HG02973 (cell line): ENCODE measurements at regions not wholly inside any gene's neighbourhood (a gene's known extent, or its start where the extent isn't known, plus 50 kb on each side); places are given as distances from the start of the nearest gene placed in this dataset.
"Not testable (repeated sequence)": the region's sequence is repeated elsewhere in the genome, so short reads cannot be mapped to it uniquely, and the experiment has no call there.

Source experiments
- ATAC-seq: cut with Tn5 transposase; IDR thresholded peaks from one replicate; pipeline ENCODE4 v1.9.1; 2021; ENCODE audit warnings: moderate library complexity; ENCODE audit not compliant: unreplicated experiment

DNA sequence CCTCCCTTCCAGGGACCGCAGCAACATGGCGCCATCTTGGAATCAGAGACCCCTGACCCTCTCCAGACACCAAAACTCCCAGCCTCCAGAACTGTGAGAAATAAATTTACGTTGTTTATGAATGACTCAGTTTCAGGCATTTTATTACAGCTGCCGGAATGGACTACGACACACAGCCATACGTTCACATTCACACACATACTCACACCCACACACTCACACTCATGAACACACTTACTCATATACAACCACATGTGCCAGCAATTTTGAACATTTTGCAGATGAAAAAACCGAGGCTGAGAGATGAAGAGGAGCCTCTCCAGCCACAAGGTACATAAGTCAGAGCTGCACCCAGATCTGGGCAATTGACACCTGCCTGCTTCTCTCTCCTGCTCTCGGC lies 151.0 kb upstream of the RAB4A start:
- ATAC-seq: no peak

DNA sequence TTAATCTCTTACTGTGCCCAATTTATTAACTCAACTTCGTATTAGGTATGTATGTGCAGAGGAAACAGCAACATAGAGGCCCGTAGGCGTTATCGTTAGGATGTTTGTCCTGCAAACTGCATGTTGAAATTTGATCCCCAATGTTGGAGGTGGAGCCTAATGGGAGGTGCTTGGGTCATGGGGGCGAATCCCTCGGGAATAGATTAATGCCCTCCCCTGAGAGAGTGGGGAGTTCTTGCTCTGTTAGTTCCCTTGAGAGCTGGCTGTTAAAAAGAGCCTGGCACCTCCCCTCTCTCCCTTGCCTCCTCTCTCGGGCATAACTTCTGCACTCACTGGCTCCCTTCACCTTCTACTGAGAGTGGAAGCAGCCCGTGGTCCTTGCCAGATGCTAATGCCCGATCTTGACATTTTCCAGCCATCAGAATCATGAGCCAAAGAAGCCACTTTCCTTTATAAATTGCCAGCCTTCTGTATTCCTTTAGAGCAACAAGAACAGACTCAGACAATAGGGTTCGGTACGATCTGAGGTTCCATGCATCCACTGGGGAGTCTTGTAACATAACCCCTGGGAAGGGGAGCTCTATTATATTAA lies 149.0 kb upstream of the RAB4A start:
- no peak for ATAC-seq

DNA sequence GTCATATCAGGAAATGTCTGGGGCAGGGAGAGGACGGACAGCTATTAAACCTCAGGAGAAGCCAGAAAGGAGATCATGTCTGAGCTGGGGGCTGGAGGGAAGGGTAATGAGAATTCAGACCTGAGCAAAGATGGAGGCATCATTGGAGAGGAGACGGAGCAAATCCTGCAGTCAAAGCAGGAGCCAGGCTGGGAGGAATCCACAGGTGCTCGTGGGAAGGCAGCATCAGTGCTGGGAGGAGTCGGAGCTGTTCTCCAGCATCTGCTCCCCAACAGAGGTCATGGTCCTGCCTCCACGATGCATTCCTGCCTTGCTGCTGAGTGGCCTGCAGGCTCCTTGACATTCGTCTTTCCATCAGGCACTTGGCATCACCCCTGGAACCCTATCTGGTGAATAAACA lies 148.3 kb upstream of the RAB4A start:
- ATAC-seq: no peak

DNA sequence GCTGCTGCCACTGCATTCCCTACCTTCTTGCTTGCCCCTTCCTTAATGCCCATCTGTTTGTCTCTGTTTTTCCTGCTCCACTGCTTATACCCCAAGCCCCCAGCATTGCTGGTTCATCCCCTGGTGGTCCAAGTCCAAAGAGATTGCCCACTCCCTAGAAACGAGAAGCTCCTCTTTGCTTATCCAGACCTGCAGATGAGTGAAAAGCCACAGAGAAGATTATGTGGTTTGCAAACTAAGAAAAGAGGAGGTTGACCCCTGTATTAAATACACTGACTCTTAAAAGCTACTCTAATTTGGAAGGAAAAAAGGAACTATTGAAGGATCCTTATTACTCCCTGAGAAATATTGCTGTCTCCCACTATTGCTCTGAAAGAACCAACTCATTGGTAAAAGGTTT lies 146.8 kb upstream of the RAB4A start:
- no peak for ATAC-seq

DNA sequence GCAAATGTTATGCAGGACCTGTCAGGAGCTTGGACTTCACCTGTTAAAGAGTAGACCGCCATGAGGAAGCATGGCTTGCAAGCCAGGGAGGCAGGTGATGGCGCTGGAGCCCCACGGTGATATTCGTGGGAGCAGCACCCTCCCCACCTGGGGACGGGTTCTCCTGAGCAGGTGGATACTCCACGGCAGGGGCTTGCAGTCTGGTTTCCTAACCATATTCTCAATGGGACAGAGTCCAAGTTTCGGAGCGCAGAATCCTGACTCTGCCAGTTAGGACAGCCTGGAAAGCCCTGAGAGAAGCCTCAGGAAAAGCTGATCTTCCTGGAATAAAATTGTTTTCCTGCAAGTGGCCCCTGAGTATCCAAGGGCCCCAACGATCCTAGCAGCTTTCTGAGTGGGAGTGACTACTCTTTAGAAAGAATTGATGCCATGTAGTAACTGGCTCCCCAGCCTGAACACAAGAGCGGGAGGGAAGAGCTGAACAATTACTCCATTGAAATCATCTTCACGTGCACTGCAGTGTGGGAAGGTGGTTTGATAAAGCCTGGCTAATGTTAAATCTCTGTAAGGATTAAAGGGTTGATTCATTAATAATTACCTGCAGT lies 146.3 kb upstream of the RAB4A start:
- no peak for ATAC-seq

DNA sequence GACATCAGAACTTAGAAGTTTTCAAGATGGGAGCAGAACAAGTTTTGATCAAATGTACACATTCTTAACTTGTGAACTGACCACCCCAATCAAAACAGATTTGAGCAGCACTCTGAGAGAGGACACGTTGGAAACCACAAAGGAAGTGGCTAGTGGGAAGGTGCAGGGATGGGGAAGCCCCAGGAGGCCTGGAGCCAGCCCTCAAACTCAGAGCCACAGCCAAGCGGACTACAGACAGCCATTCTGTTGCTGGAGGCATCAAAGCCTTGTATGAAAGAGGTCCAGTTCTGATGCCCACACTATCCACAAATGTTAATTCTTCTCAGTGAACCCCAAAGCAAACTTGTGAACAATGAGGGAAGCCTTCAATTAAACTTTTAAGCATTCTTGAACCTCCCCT lies 143.6 kb upstream of the RAB4A start:
- ATAC-seq: no peak

DNA sequence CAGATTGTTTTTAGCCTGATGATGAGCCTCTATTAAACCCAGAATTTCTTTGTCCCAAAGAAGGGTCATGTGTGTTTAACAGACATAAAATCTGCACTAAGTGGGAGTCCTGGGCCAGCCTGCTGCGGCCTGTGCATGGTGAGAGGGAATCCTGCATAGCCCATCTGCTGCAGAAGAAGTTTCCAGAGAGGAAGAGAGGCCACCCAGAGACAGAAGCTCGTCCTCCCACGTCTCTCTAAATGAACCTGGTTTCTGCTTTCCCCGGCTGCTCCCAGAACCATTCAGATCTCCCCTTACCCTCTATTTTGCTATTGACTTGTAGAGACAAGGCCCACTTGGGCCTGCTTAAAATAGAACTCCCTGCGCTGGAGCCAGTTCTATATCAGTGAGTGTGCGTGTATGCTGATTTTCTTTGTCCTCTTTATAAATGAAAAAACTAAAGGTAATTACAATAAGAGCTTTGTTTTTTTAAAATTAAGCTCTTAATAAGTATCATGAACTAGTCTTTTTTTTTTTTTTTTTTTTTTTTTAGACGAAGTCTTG lies 142.8 kb upstream of the RAB4A start:
- ATAC-seq: no peak

DNA sequence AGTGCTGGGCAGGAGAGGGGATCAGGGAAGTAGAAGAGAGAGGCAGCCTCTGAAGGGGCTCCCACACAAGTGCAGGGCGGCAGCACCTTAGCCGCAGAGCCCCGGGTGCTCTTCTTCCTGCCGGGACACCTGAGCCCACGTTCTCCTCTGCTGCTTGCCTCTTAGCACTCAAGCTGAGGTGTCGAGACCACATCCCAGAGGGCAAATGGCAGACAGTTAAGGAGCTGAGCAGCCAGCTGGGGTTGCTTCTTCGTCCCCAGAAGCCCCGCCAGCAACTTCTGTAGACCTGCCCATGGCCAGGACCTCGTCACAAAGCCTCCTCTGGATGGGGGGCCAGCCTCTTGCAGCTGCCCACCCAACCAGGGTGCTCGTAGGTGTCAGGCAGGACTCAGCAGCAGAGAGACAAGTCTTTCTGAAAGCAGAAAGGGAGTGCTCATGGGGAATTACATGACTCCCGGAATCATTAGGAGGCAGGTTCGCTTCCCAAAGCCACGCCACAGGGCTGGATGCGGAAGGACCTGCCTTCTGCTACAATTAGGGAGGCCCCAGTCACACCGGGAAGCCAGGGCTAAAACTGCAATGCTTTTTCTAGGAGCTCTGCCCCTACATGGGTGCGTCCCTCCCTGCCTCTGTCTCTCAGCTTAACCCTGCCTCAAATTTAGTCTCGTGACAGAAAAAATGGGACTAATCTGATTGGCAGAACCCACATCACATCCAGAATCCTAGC lies 141.4 kb upstream of the RAB4A start:
- no peak for ATAC-seq

DNA sequence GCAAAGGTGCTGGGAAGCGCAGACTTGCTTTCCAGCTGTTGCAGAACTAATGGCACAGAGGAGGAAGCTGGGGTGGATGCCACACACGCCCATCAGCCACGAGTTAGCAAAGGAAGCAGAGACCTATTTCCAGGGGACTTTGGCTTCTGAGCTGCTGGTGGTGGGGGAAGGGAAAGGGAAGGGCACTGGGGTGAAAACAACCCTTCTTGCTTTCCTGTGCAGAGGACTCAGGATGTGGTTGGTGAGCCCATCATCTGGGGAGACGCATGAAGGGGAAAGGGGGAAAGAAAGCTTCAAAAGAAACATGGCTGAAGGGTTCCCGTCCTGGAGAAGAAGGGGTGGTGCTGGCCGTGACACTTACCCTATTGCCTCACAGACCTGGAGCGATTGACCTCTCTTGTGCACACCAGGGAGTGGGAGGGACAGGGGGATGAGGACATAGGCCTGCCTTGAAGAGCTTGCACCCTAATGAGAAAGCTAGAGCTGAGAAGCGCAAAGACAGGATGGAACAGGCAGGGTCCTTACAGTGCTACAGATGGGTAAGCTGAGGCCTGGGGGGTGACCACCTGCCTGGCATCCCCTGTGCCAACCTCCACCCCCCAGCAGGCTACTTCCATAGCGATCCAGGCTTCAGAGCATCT lies 140.8 kb upstream of the RAB4A start:
- ATAC-seq: no peak

DNA sequence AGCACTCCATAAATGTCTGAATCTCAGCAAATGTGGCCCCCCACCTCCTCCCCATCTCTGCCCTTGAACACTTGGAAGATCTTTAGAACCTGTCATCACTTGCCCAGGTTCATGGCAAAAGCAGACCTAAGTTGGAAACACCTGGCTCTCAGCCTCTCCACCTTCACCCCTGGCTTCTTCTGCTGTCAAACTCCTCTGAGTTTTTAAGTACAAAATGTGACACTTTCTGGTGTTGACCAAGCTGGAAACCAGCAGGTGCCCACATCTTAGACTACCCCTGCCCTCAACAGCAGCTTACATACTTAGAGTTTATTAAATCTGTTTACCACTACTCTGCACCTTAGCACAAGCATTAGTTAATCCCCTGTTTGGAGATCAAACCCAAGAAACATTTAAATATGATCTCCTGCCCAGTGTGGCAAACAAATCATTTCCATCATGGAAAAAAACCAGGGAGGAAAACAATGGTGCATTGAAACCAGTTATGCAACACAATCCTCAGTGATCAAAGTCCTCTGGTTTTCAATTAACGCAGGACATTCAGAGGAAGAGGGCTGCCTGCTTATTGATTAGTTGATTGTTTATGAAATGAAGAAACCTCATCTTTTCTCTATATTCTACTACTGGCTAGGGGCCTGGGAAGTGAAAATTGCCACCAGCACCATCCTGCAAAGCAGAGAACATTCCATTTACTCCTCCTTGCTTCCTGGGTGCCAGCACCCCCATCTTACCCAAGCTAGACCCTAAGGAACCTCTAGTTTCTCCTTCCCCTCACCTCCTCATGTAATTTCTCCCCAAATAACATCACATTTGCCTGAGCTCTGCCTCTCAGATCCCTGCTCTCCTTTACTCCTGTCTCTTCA lies 139.4 kb upstream of the RAB4A start:
- no peak for ATAC-seq

DNA sequence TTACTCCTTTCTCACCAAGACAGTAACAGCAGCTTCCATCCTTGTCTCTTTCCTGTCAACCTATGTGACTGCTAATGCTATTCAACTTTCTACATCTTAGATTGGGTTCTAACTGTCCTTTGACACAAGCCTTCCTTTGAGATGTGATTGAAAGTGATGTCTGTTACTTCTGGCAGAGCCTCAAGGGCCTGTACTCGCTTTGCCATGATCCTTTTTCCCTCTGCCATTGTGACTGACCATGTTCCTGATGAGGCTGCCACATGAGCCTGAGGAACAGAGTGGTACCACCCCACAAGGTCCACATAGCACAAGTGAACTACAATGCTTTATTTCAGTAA lies 138.8 kb upstream of the RAB4A start:
- ATAC-seq: no peak

DNA sequence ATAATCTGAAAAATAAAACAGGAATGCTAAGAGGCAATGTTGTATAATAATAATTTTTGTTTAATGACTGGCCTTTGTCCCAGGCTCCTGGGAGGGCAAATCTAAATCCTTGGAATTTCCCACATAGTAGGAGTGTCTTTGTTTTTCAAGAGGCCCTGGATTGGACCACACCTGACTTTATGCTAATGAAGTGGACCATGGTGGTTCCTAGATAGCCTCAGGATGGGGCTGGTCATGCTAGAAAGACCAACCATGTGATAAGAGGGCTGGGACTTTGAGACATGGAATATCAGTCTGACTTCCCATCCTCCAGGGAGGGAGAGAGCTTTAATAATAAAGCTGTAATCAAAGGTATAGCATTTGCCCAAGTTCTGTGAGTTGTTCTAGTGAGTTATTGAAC lies 138.2 kb upstream of the RAB4A start:
- ATAC-seq: no peak

DNA sequence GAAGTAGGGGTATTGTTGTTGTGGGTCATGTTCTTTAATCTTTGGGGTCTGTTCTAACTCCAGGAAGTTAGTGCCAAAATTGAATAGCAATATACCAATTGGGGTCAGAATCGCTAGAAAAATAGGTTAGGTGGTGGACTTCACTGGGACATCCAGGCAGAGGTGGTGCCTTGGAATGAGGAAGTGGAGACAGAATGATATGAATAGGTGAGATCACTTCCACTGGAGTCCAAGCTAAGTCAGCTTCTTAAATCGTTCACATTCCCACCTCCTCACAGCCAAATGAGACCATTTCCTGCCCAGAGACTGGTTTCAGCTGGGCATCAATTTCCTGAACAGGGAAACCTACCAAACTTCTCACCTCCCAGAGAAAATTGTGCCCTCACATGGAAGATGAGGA lies 137.8 kb upstream of the RAB4A start:
- no peak for ATAC-seq

DNA sequence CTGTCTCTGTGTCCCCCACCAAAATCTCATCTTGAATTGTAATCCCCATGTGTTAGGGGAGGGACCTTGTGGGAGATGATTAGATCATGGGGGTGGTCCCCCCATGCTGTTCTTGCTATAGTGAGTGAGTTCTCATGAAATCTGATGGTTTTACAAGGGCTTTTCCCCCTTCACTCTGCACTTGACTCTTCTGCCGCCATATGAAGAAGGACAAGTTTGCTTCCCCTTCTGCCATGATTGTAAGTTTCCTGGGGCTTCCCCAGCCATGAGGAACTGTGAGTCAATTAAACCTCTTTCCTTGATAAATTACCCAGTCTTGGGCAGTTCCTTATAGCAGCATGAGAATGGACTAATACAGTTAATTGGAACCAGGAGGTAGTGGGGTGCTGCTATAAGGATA lies 137.1 kb upstream of the RAB4A start:
- no peak for ATAC-seq

DNA sequence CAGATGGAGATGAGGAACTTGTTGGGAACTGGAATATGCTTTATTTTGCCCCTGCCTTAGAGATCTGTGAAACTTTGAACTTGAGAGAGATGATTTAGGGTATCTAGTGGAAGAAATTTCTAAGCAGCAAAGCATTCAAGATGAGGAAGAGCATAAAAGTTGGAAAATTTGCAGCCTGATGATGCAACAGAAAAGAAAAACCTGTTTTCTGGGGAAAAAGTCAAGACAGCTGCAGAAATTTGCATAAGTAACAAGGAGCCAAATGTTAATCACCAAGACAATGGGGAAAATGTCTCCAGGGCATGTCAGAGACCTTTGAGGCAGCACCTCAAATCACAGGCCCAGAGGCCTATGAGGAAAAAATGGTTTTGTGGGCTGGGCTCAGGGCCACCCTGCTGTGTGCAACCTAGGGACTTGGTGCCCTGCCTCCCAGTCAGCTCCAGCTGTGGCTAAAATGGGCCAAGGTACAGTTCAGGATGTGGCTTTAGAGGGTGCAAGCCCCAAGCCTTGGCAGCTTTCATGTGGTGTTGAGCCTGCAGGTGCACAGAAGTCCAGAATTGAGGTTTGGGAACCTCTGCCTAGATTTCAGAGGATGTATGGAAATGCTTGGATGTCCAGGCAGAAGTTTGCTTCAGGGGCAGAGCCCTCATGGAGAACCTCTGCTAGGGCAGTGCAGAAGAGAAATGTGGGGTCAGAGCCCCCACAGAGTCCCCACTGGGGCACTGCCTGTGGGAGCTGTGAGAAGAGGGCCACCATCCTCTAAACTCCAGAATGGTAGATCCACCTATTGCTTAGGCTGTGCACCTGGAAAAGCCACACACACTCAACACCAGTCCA lies 136.3 kb upstream of the RAB4A start:
- ATAC-seq: not testable (repeated sequence)

DNA sequence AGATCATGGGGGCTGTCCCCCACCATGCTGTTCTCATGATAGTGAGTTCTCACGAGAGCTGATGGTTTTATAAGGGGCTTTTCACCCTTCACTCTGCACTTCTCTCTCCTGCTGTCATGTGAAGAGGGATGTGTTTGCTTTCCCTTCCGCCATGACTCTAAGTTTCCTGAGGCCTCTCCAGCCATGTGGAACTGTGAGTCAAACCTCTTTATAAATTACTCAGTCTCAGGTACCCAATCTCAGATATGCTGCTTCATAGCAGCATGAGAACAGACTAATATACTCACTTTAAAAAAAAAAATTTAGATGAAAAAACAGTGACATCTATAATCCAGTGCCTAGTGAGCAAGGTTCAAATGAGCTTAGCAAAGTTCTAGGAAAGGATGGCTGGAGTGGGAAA lies 135.1 kb upstream of the RAB4A start:
- no peak for ATAC-seq

DNA sequence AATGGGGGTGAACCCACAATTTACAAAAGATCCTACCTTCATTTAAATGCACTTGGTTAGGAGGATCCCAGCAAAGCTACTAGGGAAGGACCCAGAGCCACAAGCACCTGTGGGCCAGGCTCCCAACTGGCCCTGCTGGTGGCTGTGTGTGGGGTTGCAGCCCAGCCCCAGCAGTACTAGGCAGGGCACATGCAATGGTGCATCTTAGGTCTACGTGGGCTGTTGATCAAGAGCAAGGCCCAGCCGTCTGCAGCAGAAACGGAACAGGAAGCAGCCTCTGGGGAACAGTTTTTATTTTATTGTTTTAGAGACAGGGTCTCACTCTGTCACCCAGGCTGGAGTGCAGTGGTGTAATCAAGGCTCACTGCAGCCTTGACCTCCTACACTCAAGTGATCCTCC lies 134.1 kb upstream of the RAB4A start:
- no peak for ATAC-seq

DNA sequence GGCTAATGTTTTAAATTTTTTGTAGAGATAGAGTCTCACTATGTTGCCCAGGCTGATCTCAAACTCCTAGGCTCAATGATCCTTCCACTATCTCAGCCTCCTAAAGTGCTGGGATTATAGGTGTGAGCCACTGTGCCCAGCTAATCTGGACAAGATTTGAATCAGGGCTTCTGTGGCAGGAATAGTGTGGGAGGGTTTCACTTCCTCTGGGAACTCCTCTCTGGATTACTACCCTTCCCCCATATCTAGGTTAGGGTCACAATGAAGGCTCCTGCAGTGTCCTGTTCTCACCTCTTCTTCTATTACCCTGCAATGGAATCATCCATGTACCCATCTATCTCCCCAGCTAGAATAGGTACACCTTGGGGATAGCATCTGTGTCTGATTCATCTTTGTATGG lies 133.6 kb upstream of the RAB4A start:
- ATAC-seq: no peak

DNA sequence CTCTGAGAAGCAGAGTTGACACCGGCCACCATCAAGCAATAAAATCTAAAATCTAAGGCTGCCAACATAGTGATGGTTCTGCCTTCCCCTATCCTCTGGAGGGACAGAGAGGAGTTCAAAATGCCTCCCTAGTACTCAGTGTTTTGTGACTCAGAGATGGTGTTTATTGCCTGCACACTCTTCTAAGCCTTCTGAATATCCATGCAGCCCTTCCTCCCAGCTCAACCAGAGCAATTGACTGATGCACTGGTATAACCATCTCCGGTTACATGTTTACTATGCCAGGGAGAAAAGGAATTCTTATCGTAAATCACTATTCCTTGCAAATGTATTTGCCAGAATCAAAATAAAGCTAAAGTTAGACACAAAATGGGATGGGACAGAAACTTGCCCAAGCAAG lies 132.9 kb upstream of the RAB4A start:
- ATAC-seq: no peak
